ENCODE measurements at regions not wholly inside any gene's neighbourhood (a gene's known extent, or its start where the extent isn't known, plus 50 kb on each side); places are given as distances from the start of the nearest gene placed in this dataset.

DNA sequence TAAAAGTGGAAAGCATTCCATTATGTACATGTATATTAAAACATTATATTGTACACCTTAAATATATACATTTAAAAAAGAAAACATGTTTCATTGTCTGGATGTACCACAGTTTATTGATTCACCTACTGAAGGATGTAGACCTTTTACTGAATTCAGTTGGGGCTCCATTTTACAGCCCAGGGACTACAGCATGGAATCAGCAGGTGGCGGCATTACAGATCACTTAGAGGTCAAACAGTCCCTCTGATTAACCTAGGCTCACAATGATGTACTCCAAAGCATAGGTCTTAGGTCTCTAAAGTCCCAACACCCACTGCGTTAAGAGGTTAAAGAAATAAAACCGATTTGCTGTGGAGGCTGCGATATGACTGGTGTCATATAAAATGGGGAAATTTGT, 490.9 kb downstream of the SHISA9 start:
- TF ChIP-seq ARNT (IDR thresholded peaks at IDR 0.05) (no peak), FOXA1 (IDR thresholded peaks at IDR 0.05) (no peak), HDGF (IDR thresholded peaks at IDR 0.05; ENCODE audit: borderline replicate concordance) (no peak), FOXK2 (IDR thresholded peaks at IDR 0.05) (no peak), BHLHE40 (IDR thresholded peaks at IDR 0.05; ENCODE audit: borderline replicate concordance) (no peak)

All from HEK293T (cell line).